ENCODE measurements at regions not wholly inside any gene's neighbourhood (a gene's known extent, or its start where the extent isn't known, plus 50 kb on each side); places are given as distances from the start of the nearest gene placed in this dataset.

GRCh38 chr16:79431923-79432322, 168.6 kb downstream of the MAF start:
- TF ChIP-seq, protein P1, sequence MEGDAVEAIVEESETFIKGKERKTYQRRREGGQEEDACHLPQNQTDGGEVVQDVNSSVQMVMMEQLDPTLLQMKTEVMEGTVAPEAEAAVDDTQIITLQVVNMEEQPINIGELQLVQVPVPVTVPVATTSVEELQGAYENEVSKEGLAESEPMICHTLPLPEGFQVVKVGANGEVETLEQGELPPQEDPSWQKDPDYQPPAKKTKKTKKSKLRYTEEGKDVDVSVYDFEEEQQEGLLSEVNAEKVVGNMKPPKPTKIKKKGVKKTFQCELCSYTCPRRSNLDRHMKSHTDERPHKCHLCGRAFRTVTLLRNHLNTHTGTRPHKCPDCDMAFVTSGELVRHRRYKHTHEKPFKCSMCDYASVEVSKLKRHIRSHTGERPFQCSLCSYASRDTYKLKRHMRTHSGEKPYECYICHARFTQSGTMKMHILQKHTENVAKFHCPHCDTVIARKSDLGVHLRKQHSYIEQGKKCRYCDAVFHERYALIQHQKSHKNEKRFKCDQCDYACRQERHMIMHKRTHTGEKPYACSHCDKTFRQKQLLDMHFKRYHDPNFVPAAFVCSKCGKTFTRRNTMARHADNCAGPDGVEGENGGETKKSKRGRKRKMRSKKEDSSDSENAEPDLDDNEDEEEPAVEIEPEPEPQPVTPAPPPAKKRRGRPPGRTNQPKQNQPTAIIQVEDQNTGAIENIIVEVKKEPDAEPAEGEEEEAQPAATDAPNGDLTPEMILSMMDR (IDR thresholded peaks at IDR 0.05; ENCODE audit: poor library complexity): no peak
- no peak for TF ChIP-seq EZH2 (IDR thresholded peaks at IDR 0.05; ENCODE audit: borderline replicate concordance)
